GM18508 (cell line): ENCODE measurements at regions not wholly inside any gene's neighbourhood (a gene's known extent, or its start where the extent isn't known, plus 50 kb on each side); places are given as distances from the start of the nearest gene placed in this dataset.
"Not testable (repeated sequence)": the region's sequence is repeated elsewhere in the genome, so short reads cannot be mapped to it uniquely, and the experiment has no call there.

Source experiments
- ATAC-seq: cut with Tn5 transposase; IDR thresholded peaks from one replicate; pipeline ENCODE4 v1.9.1; 2021; ENCODE audit warnings: moderate number of reproducible peaks; ENCODE audit not compliant: insufficient read depth, unreplicated experiment

- no peak for ATAC-seq
Observed at GRCh38 chr6:91088976-91089375, 502.1 kb upstream of the MAP3K7 start.

GRCh38 chr6:91088515-91088914, 501.6 kb upstream of the MAP3K7 start:
- ATAC-seq = no peak

GRCh38 chr6:91087908-91088307, 501.0 kb upstream of the MAP3K7 start:
- no peak for ATAC-seq

- ATAC-seq = no peak
Observed at GRCh38 chr6:91083211-91083610, 496.3 kb upstream of the MAP3K7 start.

GRCh38 chr6:91082311-91082832, 495.5 kb upstream of the MAP3K7 start:
- no peak for ATAC-seq

GRCh38 chr6:91081452-91082067, 494.7 kb upstream of the MAP3K7 start:
- no peak for ATAC-seq

GRCh38 chr6:91080871-91081270, 494.0 kb upstream of the MAP3K7 start:
- ATAC-seq = no peak

- ATAC-seq = no peak
Observed at GRCh38 chr6:91079969-91080368, 493.1 kb upstream of the MAP3K7 start.

GRCh38 chr6:91075244-91075976, 488.5 kb upstream of the MAP3K7 start:
- no peak for ATAC-seq

GRCh38 chr6:91063362-91063761, 476.5 kb upstream of the MAP3K7 start:
- no peak for ATAC-seq

GRCh38 chr6:91057689-91058088, 470.8 kb upstream of the MAP3K7 start:
- ATAC-seq = no peak

- no peak for ATAC-seq
Observed at GRCh38 chr6:91055959-91056358, 469.1 kb upstream of the MAP3K7 start.

- not testable (repeated sequence) for ATAC-seq
Observed at GRCh38 chr6:91052473-91053450, 465.9 kb upstream of the MAP3K7 start.

GRCh38 chr6:91045161-91045560, 458.3 kb upstream of the MAP3K7 start:
- no peak for ATAC-seq

- ATAC-seq = no peak
Observed at GRCh38 chr6:91043751-91044150, 456.9 kb upstream of the MAP3K7 start.

GRCh38 chr6:91042656-91043055, 455.8 kb upstream of the MAP3K7 start:
- ATAC-seq = no peak

- no peak for ATAC-seq
Observed at GRCh38 chr6:91033964-91034363, 447.1 kb upstream of the MAP3K7 start.

GRCh38 chr6:91031581-91031980, 444.7 kb upstream of the MAP3K7 start:
- ATAC-seq = no peak

- ATAC-seq = no peak
Observed at GRCh38 chr6:91029211-91029610, 442.3 kb upstream of the MAP3K7 start.

- no peak for ATAC-seq
Observed at GRCh38 chr6:91023529-91023928, 436.7 kb upstream of the MAP3K7 start.

- peak; percentile 55 for ATAC-seq
Observed at GRCh38 chr6:91020744-91021143, 433.9 kb upstream of the MAP3K7 start.
